Neuronal stem cell (in vitro differentiated cells): ENCODE measurements at regions not wholly inside any gene's neighbourhood (a gene's known extent, or its start where the extent isn't known, plus 50 kb on each side); places are given as distances from the start of the nearest gene placed in this dataset.

Source experiments
- DNase-seq: peaks from one replicate; pipeline ENCODE4 v3.0.0-alpha.2; 2013; ENCODE audit warnings: low spot score
- H2AFZ ChIP-seq: one replicate; pipeline ENCODE4 v1.6.1; 2013; ENCODE audit warnings: mild to moderate bottlenecking, low read length, inconsistent platforms
- H2AK5ac ChIP-seq: 2 replicates; pipeline ENCODE4 v1.6.1; 2013; ENCODE audit warnings: low read depth, mild to moderate bottlenecking, inconsistent platforms, low read length, moderate library complexity, mixed read lengths
- H2BK120ac ChIP-seq: 2 replicates; pipeline ENCODE4 v1.6.1; 2013; ENCODE audit warnings: low read depth, mild to moderate bottlenecking, inconsistent platforms, low read length, moderate library complexity, mixed read lengths
- H2BK12ac ChIP-seq: one replicate; pipeline ENCODE4 v1.6.1; 2013; ENCODE audit warnings: low read length, inconsistent platforms
- H2BK15ac ChIP-seq: 2 replicates; pipeline ENCODE4 v1.6.1; 2013; ENCODE audit warnings: mild to moderate bottlenecking, low read length, inconsistent platforms, mixed read lengths
- H2BK5ac ChIP-seq: one replicate; pipeline ENCODE4 v1.6.1; 2013; ENCODE audit warnings: inconsistent platforms, mild to moderate bottlenecking, low read length, moderate library complexity
- H3K14ac ChIP-seq: one replicate; pipeline ENCODE4 v1.6.1; 2013; ENCODE audit warnings: low read length, inconsistent platforms
- H3K18ac ChIP-seq: 2 replicates; pipeline ENCODE4 v1.6.1; 2013; ENCODE audit warnings: low read length, inconsistent platforms
- H3K23ac ChIP-seq: 2 replicates; pipeline ENCODE4 v1.6.1; 2013; ENCODE audit warnings: low read depth, mild to moderate bottlenecking, mixed read lengths, low read length, inconsistent platforms; ENCODE audit not compliant: poor library complexity
- H3K27ac ChIP-seq: replicated peaks from 3 replicates; pipeline ENCODE4 v1.5.1; 2013; ENCODE audit warnings: low read length, inconsistent platforms
- H3K27me3 ChIP-seq, 3 experiments: 2 replicates each; pipeline ENCODE4 v1.6.1; 2013; ENCODE audit warnings: low read length in 3 of 3, mild to moderate bottlenecking in 2 of 3, inconsistent platforms in 1 of 3, low read depth in 1 of 3, mixed read lengths in 1 of 3, moderate library complexity in 1 of 3; ENCODE audit not compliant: control insufficient read depth in 3 of 3, insufficient read depth in 3 of 3
- H3K36me3 ChIP-seq, 2 donors: replicated peaks in 1 of 2; 2 replicates each; pipeline ENCODE4 v1.6.1; 2013; ENCODE audit warnings: low read length in 2 of 2; ENCODE audit not compliant: control insufficient read depth in 2 of 2, insufficient read depth in 2 of 2
- H3K4ac ChIP-seq: 2 replicates; pipeline ENCODE4 v1.6.1; 2013; ENCODE audit warnings: inconsistent platforms, mild to moderate bottlenecking, low read length, moderate library complexity
- H3K4me1 ChIP-seq, 2 donors: 1 replicate in 1 of 2; 2 replicates in 1 of 2; pipeline ENCODE4 v1.6.1; 2013; ENCODE audit warnings: low read length in 2 of 2, low read depth in 1 of 2; ENCODE audit not compliant: control insufficient read depth in 2 of 2, insufficient read depth in 1 of 2
- H3K4me2 ChIP-seq: one replicate; pipeline ENCODE4 v1.6.1; 2013; ENCODE audit warnings: mild to moderate bottlenecking, low read length, inconsistent platforms; ENCODE audit not compliant: insufficient read depth, poor library complexity, severe bottlenecking
- H3K4me3 ChIP-seq, 2 donors: 2 replicates each; pipeline ENCODE4 v1.5.1; 2013; ENCODE audit warnings: low read length in 2 of 2, mild to moderate bottlenecking in 2 of 2, inconsistent platforms in 1 of 2, moderate library complexity in 1 of 2
- H3K79me1 ChIP-seq: one replicate; pipeline ENCODE4 v1.6.1; 2013; ENCODE audit warnings: low read depth, mild to moderate bottlenecking, inconsistent platforms, low read length, moderate library complexity
- H3K9ac ChIP-seq: one replicate; pipeline ENCODE4 v1.6.1; 2013; ENCODE audit warnings: mild to moderate bottlenecking, low read depth, low read length, inconsistent platforms; ENCODE audit not compliant: poor library complexity
- H3K9me3 ChIP-seq, 2 donors: replicated peaks in 1 of 2; 2 replicates each; pipeline versions ENCODE3 to v1.6.1; 2013; ENCODE audit warnings: low read length in 2 of 2, mild to moderate bottlenecking in 2 of 2, inconsistent platforms in 1 of 2, low read depth in 1 of 2, mixed read lengths in 1 of 2, moderate library complexity in 1 of 2; ENCODE audit not compliant: control insufficient read depth in 2 of 2, insufficient read depth in 1 of 2
- H4K8ac ChIP-seq: one replicate; pipeline ENCODE4 v1.6.1; 2013; ENCODE audit warnings: low read depth, mild to moderate bottlenecking, inconsistent platforms, low read length, moderate library complexity
- H4K91ac ChIP-seq: one replicate; pipeline ENCODE4 v1.6.1; 2013; ENCODE audit warnings: low read length, low read depth, mild to moderate bottlenecking, inconsistent platforms; ENCODE audit not compliant: poor library complexity
- WGBS, 2 donors: extraction: QIAGEN DNeasy Blood & Tissue Kit; methylation state at CpG; one replicate each; pipeline ENCODE4 v1.1.7; 2013; ENCODE audit warnings: missing lambda C conversion rate in 2 of 2, mixed read lengths in 1 of 2; ENCODE audit not compliant: insufficient read length in 2 of 2, insufficient replicate concordance in 1 of 2; ENCODE audit errors: extremely low coverage in 2 of 2; 5-methylcytosine and 5-hydroxymethylcytosine counted together

- Histone ChIP-seq H4K91ac (peak overlapping the region; percentile 97), H3K9me3 (no peaks in the 10 kb centered on the region), H3K23ac (peak overlapping the region; percentile 11), H3K4me1 (peaks cover 22 to 41% of the 10 kb centered on the region in 2 donors), H3K27ac (peak overlapping the region; percentile 78), H2AK5ac (peak overlapping the region; percentile 96), H4K8ac (peak overlapping the region; percentile 89), H3K4me2 (no peak overlapping the region), H3K18ac (peak overlapping the region; percentile 80), H2BK12ac (peak overlapping the region; percentile 87), H2BK5ac (no peak overlapping the region), H3K9ac (peak overlapping the region; percentile 38), H3K14ac (peak overlapping the region; percentile 57), H3K4me3 (no peak overlapping the region), H2AFZ (peak overlapping the region; percentile 21), H2BK15ac (peak overlapping the region; percentile 69), H3K79me1 (no peaks in the 10 kb centered on the region), H2BK120ac (peak overlapping the region; percentile 65), H3K4ac (no peak overlapping the region), H3K36me3 (no peaks in the 10 kb centered on the region), H3K27me3 (no peaks in the 10 kb centered on the region)
- no peak for DNase-seq
- no CpG with 5 or more reads among the region's 22 CpGs for WGBS, 2 donors
Observed at GRCh38 chr21:43331962-43332828, 94.7 kb downstream of the SIK1 start.

GRCh38 chr21:43331111-43331961 is 95.6 kb downstream of the SIK1 start:
- Histone ChIP-seq H2BK15ac (peak overlapping the region; percentile 59), H2BK120ac (no peak overlapping the region), H3K4me1 (peaks cover 25 to 46% of the 10 kb centered on the region in 2 donors), H3K79me1 (no peaks in the 10 kb centered on the region), H3K9ac (no peak overlapping the region), H3K18ac (peak overlapping the region; percentile 82), H3K23ac (no peak overlapping the region), H3K4ac (no peak overlapping the region), H3K4me2 (no peak overlapping the region), H4K91ac (no peak overlapping the region), H2AK5ac (peak overlapping the region; percentile 96), H3K27ac (no peak overlapping the region), H3K9me3 (no peaks in the 10 kb centered on the region), H2AFZ (no peak overlapping the region), H3K36me3 (no peaks in the 10 kb centered on the region), H4K8ac (no peak overlapping the region), H2BK5ac (no peak overlapping the region), H3K4me3 (no peak overlapping the region), H3K27me3 (no peaks in the 10 kb centered on the region), H3K14ac (no peak overlapping the region), H2BK12ac (no peak overlapping the region)
- WGBS, 2 donors, result no CpG with 5 or more reads among the region's 26 CpGs
- DNase-seq, result no peak

GRCh38 chr21:43330306-43330881 is 96.5 kb downstream of the SIK1 start:
- no peaks in the 10 kb centered on the region for H3K36me3 ChIP-seq
- WGBS, 2 donors, result no CpG with 5 or more reads among the region's 15 CpGs
- H3K4me2 ChIP-seq, result no peak overlapping the region
- no peak overlapping the region for H2AFZ ChIP-seq
- peak overlapping the region; percentile 14 for H2BK12ac ChIP-seq
- H3K14ac ChIP-seq, result no peak overlapping the region
- H3K23ac ChIP-seq, result peak overlapping the region; percentile 89
- H2BK15ac ChIP-seq, result peak overlapping the region; percentile 1
- H3K9me3 ChIP-seq, result no peaks in the 10 kb centered on the region
- H3K4ac ChIP-seq, result no peak overlapping the region
- no peak overlapping the region for H4K91ac ChIP-seq
- peak overlapping the region; percentile 24 for H3K18ac ChIP-seq
- no peak overlapping the region for H3K27ac ChIP-seq
- no peak overlapping the region for H2BK120ac ChIP-seq
- H3K27me3 ChIP-seq, result no peaks in the 10 kb centered on the region
- no peak overlapping the region for H3K4me3 ChIP-seq
- no peak overlapping the region for H4K8ac ChIP-seq
- H2AK5ac ChIP-seq, result peak overlapping the region; percentile 86
- DNase-seq, result no peak
- no peaks in the 10 kb centered on the region for H3K79me1 ChIP-seq
- H3K9ac ChIP-seq, result no peak overlapping the region
- H2BK5ac ChIP-seq, result no peak overlapping the region
- peaks cover 25 to 46% of the 10 kb centered on the region in 2 donors for H3K4me1 ChIP-seq
